Right forelimb (tissue), 1 donor: ENCODE measurements at regions not wholly inside any gene's neighbourhood (a gene's known extent, or its start where the extent isn't known, plus 50 kb on each side); places are given as distances from the start of the nearest gene placed in this dataset.

Source experiments
- DNase-seq: peaks from one replicate; pipeline ENCODE4 v3.0.0-alpha.2; 2018

GRCh38 chr11:130749216-130749615 lies 167.1 kb downstream of the SNX19 start:
- no peak for DNase-seq

- no peak for DNase-seq
Measured at GRCh38 chr11:130760515-130761125, 155.7 kb downstream of the SNX19 start.

DNA sequence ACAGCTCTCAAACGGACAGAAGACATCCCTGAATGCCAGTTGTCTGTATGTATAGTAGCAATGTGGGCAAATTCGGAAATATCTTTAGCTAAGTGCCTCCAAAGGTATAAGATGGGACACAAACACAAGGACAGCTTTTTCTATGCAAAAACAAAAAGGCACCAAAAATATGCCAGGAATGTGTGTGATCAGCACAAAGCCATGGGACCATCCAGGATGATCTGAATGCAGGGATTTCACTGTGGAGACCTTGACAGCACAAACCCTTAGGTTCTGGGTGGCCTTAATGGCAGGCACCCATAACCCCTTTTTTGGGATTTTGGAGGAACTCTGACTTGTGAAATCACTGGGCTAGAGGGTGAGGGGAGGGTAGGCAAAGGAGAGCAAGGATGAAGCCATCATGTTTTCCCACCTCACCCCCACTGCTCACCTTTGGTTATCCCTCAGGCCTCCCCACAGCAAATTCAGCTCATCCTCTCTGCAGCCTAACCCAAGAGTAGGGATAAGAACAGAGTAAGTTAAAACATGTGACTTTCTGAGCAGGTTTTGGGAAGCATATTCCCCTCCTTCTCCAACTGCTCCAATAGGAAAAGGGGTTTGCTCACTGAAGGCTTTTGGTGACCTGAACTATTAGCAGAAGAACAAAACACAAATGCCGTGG lies 154.6 kb downstream of the SNX19 start:
- DNase-seq = no peak

GRCh38 chr11:130762638-130763037 lies 153.6 kb downstream of the SNX19 start:
- no peak for DNase-seq

DNA sequence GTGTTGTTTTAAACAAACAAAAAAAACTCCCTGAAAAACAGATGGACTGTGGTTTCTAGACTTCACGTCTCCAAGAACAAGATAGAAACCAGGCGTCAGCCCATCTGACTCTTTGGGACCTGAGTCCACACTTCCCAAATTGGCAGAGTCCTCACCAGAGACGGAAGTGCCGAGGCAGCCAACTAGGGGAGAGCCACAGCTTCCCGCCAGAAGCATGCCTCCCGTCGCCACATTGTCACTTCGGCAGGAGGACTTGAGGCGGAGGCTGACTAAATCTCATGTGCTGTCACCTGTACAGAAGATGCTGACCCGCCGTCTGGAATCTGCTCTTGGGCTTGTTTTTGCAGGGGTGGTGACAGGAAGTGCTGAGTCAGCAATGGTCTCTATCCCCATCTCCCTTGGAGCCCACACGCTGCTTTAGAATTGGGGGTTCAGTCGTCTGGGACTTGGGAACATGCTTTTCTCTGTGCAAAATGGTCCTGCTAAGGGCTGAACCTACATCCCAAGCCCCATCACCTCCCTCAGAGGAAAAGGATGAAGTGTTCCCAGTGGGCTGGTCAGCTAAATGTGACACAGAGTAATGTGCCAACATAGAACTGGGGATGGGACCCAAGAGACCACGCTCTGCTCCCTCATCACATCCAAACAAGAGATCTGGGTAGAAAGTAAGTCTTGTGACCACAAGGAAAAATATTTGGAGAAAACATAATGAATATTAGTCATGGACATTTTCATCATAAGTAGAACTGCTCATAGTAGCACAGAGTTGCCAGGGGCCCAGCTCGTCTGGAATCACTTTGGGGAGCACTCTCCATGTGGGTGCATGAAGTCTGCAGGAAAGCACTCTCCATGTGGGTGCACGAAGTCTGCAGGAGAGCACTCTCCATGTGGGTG lies 152.9 kb downstream of the SNX19 start:
- DNase-seq = no peak

DNA sequence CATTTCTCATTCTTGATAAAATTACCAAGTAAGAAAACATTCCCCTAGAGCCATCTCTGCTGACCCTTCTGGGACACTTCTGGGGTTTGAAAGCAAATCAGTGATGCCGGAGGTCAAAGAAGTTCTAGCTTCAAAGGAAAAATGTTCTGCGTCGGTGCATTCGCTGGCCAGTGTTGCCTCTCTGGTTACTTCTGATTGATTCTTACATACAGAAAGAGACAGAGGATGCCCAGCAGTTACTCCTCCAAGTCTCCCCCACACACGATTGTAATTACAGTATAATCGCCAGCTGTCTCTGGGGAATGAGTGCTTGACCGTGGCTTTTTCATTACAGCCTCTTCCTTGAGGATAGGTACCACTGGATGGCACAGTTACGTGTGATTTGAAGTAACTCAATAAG lies 150.9 kb downstream of the SNX19 start:
- DNase-seq = no peak

DNA sequence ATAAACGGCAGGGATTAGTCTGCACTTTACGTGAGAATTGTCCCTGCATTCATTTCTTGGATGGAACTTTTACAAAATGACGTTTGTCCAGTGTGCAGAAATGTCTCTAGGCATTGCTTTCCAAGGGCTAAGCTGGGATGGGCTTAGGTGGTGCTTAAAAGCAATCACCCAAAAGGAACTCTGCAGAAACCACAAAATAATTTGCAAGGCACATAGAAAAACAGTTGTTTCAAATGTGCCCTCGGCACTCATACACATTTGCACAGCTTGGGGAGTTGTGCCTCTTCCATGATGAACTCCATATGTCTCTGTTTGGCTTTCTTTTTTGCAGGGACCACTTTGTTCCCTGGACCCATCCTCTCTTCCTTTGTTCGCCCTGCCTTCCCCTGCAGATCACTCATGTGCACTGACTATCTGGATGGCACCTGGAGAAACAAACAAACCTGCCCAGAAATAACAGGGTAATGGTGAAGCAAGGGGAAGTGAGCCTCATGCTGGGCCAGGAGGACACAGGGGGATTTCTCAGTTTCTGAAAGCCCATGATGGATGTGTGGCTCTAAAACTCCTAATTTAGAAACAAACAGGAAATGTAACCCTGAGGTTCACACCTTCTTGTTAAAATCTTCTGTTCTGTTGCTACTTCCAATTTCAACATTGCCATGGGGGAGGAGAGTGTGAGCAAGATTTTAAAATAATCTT lies 150.2 kb downstream of the SNX19 start:
- no peak for DNase-seq

DNA sequence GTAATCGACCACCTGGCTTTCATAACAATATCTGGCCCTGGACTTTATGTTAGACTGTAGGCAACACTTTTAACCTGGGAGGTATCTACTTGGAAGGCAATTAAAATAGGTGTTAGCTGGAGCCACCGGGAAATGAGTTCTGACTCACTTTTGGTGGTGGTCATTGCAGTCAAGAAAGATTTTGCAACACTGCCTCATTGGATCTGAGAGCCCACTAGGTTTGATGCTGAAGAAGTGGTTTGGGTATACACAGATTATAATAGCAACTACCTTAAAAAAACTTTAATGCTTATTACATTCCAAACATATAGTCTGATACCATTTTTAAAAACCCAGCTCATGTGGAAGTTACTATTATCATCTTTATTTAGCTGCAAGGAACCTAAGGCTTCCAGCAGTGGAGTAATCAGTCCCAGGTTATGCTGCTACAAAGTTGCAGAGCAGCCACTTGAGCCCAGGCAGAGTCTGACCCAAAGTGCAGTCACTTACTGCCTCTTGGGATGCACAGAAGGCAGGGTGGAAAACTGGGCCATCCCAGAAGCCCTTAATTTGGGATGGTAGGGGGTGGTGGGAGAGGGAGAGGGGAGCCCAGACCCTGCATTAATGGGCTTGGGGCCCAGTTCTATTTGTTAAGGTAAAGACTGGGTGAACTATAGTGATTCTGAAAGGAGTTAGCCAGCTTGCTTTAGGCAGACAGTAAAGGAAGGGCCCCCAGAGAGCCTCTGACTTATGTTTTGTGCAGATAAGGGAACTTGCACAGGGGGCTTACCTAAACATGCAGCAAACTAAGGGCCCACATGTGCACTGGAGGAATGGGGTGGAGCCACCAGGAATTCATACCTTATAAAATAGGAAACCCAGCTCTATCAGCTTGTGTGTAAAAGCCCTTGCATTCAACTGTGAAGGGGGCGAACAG lies 149.4 kb downstream of the SNX19 start:
- no peak for DNase-seq

DNA sequence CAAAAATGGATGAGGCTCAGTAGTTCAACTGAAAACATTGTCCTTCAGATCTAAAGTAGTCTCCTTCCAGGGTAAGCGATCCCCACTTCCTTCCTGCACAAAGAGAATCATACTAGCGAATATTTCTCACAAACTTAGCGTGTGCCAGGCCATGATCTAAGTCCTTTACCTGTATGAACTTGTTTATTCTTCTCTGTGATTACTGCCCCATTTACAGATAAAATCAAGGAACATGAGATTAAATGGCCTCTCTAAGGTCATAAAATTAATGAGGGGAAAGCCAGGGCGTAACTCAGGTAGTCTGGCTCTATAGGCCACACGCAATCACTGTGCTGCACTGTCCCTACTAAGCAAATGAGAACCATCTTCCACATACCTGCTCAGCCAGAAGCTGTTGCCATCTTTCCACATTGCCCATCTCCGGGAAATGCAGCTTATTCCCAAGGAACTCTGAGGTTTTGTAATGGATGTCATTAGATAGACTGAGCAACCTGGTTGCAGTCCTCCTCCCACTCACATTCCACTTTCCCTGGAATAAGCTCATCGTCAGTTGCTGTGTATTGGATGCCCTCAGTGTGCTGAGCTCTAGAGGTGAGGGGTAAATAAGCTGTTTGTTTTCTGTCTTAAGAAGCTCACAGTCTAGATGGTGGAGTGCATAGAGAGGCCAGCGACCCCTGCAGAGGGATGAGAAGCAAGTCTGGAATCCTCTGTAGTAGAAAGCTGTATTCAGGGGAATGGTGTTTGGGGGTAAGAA lies 146.3 kb downstream of the SNX19 start:
- no peak for DNase-seq

- DNase-seq = no peak
Measured at GRCh38 chr11:130771708-130772107, 144.6 kb downstream of the SNX19 start.

GRCh38 chr11:130772266-130773227 lies 143.7 kb downstream of the SNX19 start:
- DNase-seq = no peak

GRCh38 chr11:130773244-130773820 lies 142.9 kb downstream of the SNX19 start:
- no peak for DNase-seq

DNA sequence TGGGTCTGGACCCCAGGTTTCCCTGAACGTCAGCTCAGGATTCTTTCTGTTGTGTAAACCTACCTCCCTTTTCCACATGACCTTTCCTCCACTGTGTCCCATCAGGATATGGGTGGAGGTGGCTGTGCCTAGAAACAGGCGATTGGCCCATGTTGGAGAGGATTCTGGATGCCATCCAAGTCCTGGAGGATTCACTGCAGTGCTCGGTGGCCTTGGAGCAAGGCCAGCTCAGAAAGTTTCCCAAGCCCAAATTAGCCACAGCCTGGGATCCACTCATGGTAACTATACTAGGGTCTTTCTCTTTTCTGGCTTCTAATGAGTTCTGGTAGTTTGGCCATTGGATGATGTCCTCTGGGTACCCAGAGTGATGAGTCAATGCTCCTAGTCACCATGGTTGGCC lies 141.6 kb downstream of the SNX19 start:
- no peak for DNase-seq

GRCh38 chr11:130775306-130776060 lies 140.8 kb downstream of the SNX19 start:
- DNase-seq = no peak

DNA sequence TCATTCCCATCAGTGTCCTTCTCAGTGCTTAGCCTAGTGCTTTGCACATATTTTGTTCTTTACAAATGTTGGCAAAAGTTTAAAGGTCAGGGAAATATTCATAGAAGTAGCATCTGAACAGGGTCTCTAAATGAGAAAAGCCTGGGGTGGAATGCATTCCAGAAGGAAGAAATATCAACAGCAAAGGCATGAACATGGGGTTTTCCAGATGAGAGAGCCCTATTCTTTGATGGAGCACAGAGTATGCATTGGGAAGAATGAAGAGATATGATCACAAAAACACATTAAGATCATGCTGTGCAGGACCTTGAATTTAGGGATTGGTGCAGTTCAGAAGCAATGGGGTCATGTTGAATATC lies 140.2 kb downstream of the SNX19 start:
- no peak for DNase-seq

DNA sequence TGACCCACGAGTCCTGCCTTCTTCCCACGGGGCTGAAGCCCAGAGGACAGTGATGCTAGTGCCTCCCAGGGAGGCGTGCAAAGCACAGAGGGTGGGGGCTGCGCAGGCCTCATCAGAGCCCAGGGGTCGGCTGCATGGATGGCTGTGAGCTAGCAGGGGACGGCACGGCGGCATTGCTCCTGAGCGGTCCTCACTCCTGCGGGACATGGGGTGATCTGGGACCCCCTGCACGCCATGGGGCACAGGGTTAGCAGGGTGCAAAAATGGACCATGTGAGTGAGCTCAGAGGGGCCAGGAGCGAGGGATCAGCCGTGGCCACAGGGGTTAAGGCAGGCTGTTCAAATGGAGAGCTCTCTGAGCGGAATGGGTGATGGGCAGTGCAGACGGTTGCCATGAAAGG lies 138.3 kb downstream of the SNX19 start:
- DNase-seq = no peak

DNA sequence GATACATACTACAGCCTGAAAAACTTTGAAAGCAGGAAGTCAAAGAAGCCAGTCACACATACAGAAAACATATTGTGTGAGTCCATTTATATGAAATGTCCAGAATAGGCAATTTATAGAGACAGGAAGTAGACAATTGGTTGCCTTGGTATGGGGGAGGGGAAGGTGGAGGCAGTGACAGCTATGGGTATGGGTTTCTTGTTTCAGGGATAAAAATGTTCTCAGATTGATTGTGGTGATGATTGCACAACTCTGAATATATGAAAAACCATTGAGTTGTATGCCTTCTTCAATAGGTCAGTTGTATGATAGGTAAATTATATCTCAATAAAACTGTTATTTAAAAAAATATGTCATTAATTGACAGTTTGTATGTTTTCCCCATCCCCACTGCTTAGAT lies 137.6 kb downstream of the SNX19 start:
- no peak for DNase-seq

GRCh38 chr11:130779267-130779666 lies 137.0 kb downstream of the SNX19 start:
- DNase-seq = no peak

DNA sequence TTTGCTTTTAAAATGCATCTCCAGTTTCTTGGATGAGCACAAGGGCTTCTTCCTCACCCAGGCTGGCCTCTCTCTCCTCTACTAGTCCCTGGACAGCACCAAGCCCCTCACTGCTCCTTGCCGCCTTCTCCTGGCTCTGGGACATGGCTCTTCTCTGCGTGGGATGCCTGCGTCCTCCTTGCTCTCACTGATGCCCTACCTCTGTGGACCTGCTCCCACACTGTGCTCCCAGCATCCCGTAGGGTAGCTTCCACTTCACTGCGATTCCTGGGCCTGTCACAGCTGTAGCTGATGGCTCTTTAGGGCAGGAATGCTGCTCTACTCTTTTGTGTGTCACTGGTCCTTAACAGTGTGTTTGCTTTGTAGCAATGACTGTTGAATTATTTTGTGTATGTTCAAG lies 136.3 kb downstream of the SNX19 start:
- DNase-seq = no peak
